ENCODE measurements at regions not wholly inside any gene's neighbourhood (a gene's known extent, or its start where the extent isn't known, plus 50 kb on each side); places are given as distances from the start of the nearest gene placed in this dataset.
"Not testable (repeated sequence)": the region's sequence is repeated elsewhere in the genome, so short reads cannot be mapped to it uniquely, and the experiment has no call there.

DNA sequence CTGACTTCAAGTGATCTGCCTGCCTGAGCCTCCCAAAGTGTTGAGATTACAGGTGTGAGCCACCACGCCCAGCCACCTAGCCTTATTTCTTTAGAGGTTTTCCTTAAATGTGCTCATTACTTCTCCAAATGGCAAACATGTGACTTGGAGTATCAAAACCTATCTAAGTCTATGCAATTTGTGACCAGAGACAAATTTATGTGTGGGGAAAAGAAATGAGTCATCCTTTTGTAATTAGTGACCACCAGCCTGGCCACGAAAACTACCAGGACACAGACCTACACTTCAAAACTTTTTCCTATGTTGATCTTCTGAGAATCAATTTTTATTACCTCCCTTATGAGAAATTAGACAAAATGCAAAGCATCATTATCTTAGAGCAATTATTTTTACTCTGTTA is 64.6 kb upstream of the OGFRL1 start:
- TF ChIP-seq, protein P1, sequence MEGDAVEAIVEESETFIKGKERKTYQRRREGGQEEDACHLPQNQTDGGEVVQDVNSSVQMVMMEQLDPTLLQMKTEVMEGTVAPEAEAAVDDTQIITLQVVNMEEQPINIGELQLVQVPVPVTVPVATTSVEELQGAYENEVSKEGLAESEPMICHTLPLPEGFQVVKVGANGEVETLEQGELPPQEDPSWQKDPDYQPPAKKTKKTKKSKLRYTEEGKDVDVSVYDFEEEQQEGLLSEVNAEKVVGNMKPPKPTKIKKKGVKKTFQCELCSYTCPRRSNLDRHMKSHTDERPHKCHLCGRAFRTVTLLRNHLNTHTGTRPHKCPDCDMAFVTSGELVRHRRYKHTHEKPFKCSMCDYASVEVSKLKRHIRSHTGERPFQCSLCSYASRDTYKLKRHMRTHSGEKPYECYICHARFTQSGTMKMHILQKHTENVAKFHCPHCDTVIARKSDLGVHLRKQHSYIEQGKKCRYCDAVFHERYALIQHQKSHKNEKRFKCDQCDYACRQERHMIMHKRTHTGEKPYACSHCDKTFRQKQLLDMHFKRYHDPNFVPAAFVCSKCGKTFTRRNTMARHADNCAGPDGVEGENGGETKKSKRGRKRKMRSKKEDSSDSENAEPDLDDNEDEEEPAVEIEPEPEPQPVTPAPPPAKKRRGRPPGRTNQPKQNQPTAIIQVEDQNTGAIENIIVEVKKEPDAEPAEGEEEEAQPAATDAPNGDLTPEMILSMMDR (IDR thresholded peaks at IDR 0.05; ENCODE audit: low read depth, low read length), result no peak
- H3K4me3 ChIP-seq (ENCODE audit: low read depth, low read length), result no peak overlapping the region

DNA sequence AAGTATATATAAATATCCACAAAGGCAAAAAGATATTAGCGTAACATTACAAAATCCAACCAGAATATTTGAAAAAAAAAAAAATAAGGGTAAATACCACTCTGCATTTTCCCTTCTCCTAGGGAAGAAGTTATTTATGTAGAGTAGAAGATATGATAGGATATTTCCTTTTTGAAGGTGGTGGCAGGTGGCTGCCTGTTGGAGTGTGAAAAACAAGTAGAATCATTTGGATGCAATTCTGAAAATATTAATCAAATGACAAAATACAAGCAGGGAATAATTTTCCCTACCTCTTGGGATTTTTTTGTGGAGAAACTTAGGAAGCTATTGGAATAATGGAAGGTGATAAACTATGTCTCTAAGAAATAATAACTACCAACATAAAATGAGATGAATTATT is 62.5 kb upstream of the OGFRL1 start:
- TF ChIP-seq, protein P1 (IDR thresholded peaks at IDR 0.05; ENCODE audit: low read depth, low read length), result no peak
- no peak overlapping the region for H3K4me3 ChIP-seq (ENCODE audit: low read depth, low read length)

DNA sequence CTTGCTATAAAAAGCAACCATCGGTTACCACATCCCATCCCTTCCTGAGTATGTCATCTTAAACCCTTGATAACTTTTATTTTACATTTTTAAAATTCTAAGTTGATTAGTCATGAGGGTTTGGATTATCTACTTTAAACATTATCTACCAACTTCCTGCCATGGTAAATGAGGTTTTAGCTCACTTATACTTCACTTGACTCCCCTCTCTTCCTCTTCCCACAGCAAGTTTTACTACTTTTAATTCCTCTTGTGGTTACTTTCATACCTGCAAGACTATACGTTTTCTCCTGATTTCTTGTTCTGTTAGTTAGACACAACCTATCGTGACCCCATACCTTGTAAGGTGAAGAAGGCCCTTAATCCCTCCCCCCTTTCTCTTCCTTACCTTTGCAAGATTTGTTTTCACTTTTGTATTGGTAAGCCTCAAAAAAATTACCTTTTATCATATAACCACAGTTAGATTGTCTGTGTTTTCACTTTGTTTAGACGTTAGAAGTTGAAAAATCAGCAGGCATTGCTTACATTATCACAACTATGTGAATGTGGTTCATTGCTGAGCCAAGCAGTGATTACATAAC is 60.1 kb upstream of the OGFRL1 start:
- TF ChIP-seq, protein P1 (IDR thresholded peaks at IDR 0.05; ENCODE audit: low read depth, low read length), result no peak
- 0 out of 2 replicates have a peak overlapping the region, but pooled peaks have one; percentile 8 for H3K4me3 ChIP-seq (ENCODE audit: low read depth, low read length)

DNA sequence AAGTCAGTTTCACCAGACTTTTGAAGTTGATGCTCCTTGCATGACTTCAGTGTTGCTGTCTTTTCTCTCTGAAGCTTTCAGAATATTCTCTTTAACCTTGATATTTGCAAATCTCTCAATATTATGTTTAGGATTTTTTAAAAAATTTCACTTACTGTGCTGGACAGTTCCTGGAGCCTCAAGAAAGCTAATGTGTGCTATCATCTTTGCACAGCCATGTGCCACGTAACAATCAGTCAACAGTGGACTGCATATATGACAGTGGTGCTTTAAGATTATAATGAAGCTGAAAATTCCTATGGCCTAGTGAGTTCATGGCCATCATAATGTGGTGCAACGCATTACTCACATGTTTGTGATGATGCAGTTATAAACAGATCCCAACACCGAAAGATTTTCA is 59.1 kb upstream of the OGFRL1 start:
- TF ChIP-seq, protein P1 (IDR thresholded peaks at IDR 0.05; ENCODE audit: low read depth, low read length), result no peak
- no peak overlapping the region for H3K4me3 ChIP-seq (ENCODE audit: low read depth, low read length)

DNA sequence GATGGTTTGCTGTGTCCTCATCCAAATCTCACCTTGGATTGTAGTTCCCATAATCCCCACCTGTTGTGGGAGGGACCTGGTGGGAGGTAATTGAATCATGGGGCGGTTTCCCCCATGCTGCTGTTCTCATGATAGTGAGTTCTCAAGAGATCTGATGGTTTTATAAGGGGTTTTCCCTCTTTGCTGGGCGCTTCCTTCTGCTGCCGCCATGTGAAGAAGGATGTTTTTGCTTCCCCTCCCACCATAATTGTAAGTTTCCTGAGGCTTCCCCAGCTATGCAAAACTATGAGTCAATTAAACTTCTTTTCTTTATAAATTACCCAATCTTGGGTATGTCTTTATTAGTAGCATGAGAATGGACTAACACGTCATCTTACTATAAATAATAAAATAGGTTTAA is 55.7 kb upstream of the OGFRL1 start:
- H3K4me3 ChIP-seq (ENCODE audit: low read depth, low read length), result not testable (repeated sequence)

DNA sequence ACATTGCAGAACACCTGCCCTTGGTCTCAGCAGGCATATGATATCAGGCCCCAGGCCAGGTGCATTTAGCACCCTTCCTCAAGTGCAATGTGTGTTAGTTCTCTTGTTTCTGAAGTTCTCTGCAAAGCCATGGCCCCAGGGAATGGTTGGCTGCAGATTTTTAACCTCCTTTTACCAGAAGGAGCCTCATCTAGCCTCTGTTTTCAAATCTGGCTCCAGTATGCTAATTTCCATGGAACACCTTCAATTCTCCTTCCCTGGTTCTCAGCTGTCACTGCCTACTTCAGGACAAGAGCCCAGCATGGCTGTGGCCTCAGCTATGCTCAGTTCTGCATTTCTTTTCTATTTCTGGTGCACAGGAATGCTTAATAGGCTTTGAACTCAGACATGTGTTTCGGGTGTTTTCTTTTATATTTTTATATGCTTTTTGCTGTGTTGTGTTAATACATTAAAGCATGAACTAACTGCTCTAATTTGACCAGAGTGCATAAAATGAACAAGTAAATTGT is 51.6 kb upstream of the OGFRL1 start:
- no peak overlapping the region for H3K4me3 ChIP-seq (ENCODE audit: low read depth, low read length)
- TF ChIP-seq, protein P1 (IDR thresholded peaks at IDR 0.05; ENCODE audit: low read depth, low read length), result no peak

DNA sequence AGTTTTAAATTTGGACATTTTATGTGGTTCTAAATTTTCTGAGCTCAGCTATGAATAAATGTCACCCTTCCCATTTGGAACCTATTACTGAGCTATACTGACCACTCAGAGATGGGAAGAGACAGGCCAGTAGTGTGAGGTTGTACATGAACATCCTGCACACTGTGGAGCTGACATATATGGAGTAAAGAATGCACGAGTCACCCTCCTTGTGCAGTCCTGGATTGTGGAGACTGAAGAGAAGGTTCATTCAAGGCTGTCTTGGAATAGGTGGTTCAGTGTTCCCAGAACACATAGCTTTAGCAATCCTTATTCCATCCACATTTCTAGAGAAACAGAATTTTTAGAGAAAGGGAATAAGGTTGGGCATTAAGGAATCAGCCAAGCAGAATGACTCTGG is 50.3 kb upstream of the OGFRL1 start:
- TF ChIP-seq, protein P1 (IDR thresholded peaks at IDR 0.05; ENCODE audit: low read depth, low read length), result no peak
- no peak overlapping the region for H3K4me3 ChIP-seq (ENCODE audit: low read depth, low read length)

All from WI38 (cell line).